Left hindlimb (tissue), 1 donor: ENCODE measurements at regions not wholly inside any gene's neighbourhood (a gene's known extent, or its start where the extent isn't known, plus 50 kb on each side); places are given as distances from the start of the nearest gene placed in this dataset.
A peak's percentile ranks its signal among the peaks of the same experiment; 100 is the strongest.

ENCODE experiments used
- DNase-seq: peaks from one replicate; pipeline ENCODE4 v3.0.0-alpha.2; 2018

DNA sequence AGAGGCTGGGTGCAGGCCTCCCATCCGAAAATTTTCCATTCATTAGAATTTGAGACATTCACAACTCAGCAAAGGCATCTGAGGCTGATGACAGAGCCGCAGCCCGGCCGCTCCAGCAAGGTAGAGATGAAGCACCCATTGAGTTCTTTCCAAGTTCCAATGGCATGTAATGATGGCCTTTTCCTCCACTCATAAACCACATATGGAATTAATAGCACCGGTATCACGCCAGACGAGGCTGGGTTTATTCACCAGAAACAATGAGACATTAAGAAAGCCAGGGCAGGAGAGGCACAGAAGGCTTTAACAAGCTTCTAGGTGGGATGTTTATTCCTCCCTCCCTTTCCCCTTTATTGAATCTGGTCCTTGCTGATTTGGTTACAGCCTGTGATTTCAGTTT lies 534.4 kb downstream of the MN1 start:
- no peak for DNase-seq

DNA sequence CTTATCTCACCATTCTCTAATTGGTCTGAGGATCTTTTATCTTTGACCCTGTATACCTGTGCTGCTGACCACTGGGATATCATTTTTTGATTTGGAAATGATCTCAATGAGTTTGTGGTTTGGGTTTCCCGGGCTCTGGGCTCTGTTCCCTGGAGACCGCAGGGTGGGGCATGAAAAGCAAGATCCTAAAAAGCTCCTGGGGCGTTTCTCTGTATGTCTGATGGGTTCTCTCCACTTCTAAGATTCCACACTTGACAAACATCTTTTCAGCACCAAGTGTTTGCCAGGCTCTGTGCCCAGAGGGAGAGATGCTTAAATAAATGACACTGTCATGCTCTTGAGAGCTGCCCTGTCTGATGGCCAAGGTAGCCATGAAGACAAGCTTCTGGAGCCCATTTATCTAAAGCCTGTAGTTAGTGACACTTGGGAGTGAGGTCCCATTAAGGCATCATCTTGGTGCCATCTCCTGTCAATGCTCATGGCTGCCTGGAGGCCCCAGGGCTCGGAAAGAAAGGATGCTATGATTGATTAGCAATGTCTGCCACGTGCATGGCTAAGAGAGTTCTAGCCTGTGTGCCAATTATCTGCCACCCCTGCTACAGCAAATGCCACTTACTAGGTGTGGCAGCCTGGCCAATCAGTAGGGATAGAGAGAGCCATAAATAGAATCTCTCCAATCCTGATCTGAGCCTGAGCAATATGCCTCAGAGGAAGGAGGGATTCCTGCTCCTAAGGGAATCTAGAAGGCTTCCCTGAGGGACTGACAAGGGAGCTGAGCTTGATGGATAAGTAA lies 531.6 kb downstream of the MN1 start:
- DNase-seq: no peak

DNA sequence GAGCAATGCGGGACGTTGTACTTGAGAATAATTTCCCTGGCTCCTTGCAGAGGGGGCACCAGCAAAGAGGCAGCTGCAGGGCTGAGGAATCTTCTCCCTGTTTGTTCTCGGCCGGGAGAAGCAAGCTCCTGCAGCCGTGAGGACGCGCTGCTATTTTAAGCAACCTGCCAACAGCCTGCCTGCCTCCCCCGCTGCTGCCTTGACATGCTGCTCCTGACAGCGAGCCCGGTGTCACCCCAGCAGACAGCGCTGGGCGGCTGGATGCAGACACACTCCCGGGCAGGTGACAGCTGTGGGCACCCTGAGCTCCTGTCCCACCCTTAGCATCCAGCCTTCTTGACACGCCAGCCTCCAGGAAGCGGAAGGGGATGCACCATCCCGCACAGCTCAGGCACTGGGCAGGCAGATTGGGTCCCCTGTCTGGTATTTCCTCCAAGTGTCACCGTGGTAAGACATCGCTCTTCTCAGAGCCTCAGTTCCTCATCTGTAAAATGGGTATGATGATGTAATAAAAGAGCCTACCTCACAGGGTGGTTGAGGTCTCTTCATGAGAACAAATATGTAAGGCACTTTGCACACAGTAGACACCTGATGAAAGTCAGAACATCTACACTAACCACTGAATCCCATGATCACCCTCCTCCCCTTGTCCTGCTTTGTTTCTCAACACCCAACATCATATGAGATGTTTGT lies 530.6 kb downstream of the MN1 start:
- DNase-seq: no peak

DNA sequence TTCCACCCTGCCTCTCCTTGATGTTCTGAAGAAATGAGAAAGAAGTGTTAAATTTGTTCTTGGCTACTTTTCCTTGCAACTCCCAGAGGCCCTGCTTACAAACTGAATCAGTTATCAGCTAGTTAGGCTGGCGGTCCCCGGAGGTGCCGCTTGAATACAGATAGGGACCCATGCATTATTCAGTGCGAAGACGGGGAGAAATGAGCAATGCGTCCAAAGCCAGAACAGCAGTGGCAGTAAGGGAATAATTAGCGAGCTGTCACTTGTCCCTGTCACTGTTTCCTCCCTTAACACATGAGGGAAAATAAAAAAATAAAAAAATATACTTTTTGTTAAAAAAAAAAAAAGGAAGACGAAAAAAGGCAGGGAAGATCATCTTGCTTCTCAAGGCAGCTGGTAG lies 528.1 kb downstream of the MN1 start:
- no peak for DNase-seq

DNA sequence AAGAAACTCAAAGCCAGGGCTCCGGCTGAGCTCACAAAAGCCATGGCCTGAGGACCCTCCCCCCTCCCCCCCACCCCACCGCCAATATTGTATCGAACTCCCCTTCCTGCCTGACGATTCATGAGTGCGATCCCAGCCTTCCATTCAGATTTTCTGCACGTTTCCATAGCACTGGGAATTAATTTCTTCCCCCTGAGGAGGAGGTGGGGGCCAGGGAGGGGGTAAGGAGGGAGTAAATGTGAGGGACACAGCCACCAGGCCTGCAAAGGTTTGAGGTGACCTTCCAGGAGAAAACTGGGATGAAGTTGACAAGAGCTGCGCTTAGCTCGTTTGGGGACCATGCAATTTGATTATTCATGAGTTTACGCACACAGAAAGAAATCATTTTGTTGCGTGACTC lies 527.7 kb downstream of the MN1 start:
- no peak for DNase-seq

DNA sequence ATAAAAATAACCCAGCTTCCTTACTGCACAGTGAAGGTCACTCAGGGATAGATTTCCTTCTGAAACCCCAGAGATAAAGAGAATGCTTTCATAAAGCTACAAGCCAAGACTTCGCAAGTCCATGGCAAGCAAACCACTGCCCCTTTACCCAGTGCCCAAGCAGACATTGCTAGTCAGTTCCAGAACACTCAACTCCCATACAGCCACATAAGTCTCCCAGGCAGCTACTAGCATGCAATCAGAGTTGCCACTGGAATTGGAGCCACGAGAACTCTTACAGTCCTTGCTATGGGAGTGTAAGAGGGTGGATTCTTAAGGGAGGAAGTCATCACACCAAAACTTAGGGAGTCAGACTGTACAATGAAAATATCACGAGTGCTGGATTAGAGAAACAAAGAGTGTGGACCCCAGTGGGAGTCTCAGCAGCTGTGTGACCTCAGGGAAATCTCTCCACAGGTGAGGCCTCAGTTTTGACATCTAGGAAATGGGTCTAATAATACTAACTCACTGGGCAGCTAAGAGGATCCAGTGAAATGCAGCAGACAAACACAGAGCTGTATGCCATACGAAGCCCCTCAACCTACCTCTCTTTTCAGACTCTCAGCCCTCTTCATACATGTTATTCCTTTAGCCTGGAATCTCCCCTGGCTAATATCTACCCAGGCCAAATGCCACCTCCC lies 526.6 kb downstream of the MN1 start:
- DNase-seq: no peak

DNA sequence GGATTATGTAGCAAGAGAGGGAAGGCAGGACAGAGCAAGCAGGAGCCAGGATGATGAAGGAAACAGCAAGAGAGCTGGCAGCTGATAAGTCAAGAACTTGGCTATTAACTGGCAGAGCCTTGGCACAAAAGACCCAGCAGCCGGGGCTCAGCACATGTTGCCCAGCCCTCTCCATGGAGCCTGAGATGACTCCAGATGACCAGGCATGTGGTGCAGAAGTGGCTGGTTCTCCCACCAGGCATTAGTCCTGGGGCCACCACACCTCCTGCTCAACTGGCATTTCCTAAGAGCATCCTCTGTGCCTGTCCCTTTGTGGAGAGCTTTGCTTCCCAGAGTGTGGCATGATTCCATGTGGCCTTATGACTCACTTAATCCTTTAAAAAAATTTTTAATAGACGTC lies 522.6 kb downstream of the MN1 start:
- DNase-seq: no peak

DNA sequence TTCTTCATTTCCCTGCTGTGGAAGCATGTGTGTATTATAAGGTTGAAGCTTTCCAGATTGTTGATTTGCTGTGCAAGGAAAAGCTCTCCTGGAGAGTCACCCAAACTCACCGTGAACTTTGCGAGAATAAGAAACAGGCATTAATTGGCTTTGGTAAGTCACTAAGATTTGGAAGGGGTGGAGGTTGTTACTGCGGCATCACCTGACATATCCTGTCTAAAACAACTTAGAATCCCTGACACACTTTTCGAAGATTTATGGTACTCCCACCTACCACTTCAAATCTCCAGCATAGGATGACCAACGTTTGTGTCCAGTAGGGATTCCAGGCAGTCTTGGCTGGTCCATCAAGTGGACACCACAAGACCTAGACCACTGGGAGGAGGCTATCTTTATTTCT lies 518.3 kb downstream of the MN1 start:
- no peak for DNase-seq

DNA sequence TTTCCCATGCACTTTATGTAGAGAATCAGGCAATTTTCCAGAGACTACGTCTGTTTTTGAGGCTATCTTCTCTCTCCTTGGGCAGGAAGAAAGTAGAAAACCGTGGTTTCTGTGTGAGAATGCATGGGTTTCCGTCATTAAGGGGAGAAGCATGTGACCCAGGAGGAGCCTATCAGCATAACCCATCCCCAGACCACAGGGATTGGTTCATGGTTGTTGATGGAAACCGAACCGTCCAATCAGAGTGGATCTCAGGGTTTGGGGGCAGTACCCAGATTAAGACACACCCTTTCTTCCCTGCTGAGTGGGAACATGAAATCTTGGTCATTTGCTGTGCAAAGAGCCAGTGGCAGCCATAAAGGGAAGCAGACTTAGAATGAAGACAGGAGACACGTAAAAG lies 517.8 kb downstream of the MN1 start:
- no peak for DNase-seq

DNA sequence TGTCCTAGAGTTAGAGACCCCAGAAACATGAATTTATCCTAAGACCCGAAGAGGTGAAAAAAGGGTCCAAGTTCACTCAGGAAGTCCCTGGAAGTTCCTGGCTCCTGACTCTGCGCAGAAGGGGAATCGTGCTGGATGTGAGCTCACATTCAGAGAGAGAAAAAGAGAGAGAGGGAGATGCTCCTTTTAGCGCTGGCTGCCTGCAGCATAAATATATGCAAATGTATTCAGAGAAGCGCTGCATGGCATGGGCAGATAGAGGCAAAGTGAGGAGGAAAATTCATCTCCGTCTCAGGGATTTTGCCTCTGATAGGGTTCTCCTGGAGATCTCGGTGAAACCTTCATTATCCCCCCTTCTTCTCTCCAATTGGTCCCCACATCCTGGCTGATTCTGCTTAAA lies 517.2 kb downstream of the MN1 start:
- DNase-seq: no peak

DNA sequence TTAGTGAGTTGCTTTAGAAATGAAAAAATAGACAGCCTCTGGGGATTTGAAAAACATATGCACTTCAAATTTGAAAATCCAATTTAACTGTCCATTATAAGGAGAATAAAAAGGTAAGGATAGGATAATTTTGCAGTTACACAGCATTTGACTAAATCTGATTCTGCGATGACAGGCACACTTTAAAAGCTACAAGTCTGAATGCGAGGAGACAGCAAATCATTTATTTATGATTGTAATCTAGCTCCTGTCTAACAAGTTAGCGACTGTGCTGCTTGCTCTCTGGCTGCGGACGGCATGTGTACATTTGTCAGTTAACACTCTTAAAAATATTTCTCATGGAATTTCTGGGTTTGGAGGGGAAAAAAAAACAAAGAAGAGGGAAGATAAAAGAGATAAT lies 514.8 kb downstream of the MN1 start:
- DNase-seq: no peak

DNA sequence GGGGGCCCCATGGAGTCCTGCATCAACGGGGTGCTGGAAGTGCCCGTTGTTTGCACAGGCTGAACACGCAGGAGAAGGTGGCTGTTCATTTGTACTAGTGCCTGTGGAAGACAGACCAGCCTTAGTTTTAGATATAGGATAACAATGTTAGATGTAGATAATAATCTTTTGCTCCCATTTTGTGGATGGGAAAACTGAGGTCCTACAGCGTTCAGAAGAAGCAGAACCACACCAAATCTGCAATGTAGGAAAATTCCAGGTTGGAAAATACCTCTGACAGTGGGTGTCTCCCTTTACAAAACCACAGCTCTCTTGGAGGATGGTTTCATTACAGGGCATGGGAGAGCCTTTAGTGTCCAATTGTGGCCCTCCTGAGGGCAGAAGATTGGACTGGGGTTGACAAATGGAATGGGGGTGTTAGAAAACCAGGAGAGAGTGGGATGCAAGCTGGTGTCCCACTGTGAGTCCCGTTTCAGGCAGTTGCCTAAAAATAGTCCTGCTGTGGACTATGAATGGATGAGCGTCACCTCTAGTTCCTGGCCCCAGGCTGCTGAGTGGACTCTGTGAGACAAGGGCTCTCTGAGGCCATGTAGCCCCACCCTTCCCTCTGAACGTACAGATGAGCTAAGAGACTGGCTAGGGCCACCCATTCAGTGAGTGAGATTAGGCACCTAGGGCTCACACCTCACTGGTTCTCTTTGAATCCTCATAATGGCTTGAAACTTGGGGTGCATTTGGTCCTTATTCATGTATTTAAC lies 508.8 kb downstream of the MN1 start:
- no peak for DNase-seq

DNA sequence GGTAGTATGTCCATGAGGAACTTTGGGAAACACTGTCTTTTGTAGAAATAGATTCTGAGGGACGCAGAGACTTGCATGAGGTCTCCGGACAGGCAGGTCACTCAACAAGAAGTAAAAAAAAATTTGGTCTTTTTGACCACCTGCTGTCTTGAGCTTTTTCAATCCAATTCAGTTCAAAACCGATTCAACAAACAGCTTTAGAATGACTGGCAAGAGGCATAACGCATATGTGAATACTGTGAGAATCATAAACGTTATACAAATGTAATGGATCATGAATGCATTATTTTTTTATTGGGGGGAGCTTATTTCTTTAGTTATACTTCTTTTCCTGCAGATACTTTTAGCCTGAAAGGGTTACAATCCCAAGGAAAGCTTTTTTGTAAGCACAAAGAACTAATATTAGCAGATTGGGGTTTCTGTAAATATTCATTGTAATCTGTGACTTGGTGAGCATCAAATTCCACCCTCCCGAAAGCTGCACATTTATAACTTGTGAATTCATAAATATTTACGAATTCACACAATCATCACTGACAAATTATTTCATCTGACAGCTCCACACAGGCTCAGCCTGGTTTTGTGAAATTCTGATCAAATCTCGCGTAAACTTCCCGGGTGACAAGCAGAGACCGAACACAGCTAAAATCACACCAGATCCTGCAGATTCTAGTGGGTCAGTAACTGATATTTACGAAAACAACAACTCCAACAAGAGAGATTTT lies 507.7 kb downstream of the MN1 start:
- DNase-seq: no peak

DNA sequence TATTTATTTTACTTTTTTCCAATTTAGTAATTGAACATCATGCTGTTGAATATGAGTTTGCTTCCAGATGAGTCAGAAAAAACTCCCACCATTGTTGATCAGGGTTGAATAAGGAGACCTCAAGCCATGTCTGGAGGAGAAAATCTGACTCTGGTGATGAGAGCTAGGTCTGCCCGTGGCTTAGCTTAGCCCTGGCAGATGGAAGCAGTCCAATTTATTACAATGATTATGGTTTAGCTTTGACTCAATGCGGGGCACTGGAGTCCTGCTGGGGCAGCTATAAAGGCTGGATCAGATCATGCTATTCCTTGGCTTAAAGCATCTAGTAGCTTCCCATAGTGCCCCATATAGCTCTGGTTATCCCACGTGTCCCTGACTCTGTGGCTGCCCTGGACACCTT lies 506.5 kb downstream of the MN1 start:
- no peak for DNase-seq

DNA sequence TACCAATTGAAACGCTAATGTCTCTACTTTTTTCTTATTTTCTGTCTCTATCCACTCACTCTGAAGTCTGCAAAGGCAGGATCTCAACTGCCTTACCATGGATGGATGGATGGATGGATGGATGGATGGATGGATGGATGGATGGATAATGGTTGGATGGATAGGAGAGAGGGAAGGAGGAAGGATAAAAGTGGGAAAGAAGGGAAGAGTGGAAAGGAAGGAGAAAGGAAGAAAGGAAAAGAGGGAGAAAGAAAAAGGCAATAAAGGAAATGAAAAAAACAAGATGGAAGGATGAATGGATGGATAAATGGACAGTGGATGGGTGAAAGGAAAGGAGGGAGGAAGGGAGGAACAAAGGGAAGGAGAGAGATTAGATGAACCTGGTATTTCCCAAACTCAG lies 506.0 kb downstream of the MN1 start:
- DNase-seq: no peak

DNA sequence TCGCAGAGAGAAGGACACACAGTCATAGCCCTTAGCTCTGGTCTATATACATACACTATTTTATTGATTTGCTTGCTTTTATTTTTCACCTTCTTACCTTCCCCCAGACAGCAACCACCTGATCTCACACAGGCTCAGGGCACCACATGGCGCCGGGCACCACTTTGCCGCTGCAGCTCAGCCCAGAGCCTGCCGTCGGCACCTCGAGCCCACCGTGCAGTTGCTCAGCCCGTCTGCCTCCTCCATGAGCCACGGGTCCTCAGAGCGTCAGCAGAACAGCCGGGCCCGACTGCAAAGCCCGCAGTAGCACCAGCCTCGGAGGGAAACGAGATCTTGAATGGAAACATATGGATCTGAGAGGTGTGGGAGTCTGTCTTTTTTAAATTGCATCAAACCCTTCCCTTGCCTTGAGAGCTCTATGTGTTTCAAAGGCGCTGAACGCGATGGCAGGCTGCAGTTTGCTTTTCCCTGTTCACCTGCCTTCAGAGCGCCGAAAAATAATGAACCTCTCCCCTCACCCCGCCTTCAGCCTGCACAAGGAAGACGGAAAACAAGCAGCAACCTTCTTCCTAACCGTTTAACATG lies 505.4 kb downstream of the MN1 start:
- no peak for DNase-seq

DNA sequence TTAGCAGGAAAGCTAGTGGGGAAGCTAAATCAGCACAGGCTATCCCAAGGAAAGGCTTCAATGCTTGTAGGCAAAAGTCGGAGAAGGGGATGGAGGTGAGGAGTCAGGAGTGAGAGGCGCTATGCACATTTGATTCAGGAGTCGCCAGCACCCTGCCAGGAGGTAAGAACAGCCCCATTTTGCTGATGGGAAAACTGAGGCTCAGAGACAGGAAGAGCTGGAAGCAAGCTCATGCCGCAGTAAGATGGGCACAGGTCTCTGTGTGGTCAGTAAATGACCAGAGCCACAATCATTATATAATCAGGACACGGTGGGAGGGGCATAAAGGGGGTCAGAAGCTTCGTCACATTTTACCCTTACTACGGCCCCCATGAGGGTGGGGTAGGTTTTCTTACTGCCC lies 504.4 kb downstream of the MN1 start:
- no peak for DNase-seq

DNA sequence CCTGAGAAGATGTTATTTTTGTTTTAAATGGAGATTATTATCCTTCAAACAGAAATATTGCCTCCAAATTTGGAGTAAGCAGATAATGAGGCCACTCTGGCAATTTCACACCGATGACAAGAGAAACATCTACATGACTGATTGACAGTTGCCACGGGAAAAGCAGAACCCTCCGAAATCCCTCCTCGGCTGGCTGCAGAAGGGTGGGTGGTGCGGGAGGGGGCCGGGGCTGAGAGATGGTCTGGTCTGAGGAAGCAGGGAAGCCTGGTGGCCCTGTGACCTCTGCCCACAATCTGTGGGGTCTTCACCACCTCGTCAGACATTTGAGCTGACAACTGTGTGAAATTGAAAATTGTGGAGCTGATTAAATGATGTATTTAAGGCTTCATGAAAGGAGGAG lies 503.2 kb downstream of the MN1 start:
- no peak for DNase-seq

DNA sequence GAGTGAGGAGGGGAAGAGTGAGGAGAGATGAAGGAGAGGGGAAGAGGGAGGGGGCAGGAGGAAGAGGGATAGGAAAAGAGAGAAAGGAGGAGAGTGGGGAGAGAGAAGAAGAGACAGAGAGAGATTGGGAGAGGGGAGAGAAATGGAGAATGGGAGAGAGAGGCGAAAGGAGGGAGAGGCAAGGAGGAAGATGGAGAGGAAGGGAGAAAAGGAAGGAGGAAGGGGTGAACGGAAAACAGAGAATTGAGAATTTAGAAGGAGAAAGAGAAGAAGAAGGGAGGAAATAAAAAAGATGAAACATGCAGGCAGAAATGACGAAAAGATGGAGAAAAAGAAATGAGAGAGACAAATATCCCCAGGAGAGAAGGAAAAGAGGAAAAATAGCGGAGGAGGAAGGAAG lies 502.8 kb downstream of the MN1 start:
- DNase-seq: no peak

DNA sequence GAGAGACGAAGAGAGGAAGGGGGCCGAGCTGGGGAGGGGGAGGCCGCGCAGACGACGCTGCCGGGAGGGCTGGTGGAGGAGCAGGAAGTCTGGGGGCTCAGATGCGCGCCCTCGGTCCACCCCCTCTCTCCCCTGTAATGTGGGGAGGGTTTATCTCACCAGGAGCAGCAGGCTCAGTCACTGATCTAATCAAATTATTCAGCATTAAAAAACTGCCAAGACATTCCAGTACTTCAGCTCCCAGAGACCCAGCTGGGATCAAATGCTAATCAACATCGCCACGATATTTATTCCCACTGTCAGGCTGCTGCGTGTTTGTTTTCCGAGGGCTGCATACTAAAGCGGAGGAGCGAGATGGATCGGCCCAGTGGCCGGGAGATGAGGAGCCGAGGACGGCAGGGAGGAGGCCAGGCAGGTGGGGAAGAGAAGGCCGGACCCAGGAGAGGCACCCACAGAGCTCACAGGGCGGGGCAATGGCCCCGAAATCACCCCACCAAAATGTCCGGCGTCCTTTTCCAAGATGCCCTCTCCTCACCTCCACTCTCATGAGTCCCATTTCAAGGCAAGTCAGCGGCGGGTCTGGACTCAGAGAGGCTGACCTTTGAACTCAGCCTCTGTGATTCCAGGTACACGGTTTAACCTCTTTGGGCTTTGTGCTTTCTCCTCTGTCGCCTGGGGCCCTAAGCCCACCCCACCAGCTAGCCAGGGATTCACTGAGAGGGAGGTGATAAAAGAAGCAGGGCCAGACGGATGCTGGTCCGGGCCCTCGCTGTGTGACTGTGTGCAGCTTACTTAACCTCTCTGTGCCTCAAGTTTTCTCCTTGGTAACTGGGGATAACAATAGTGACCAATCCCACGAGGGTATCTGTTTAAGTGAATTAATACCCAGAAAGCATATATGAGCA lies 502.1 kb downstream of the MN1 start:
- DNase-seq: peak; percentile 55
